Astrocyte of the spinal cord (primary cell): ENCODE measurements at regions not wholly inside any gene's neighbourhood (a gene's known extent, or its start where the extent isn't known, plus 50 kb on each side); places are given as distances from the start of the nearest gene placed in this dataset.

Source experiments
- DNase-seq: peaks from one replicate; pipeline ENCODE4 v3.0.0; 2011; ENCODE audit warnings: low read depth, low spot score
- H3K4me3 ChIP-seq: 2 replicates; pipeline ENCODE4 v1.5.1; 2011; ENCODE audit warnings: low read depth, mild to moderate bottlenecking, low read length, moderate library complexity
- in situ Hi-C: cut with HindIII; loops from 2 replicates; pipeline ENCODE4 v1.10.0; 2017; ENCODE audit warnings: low sequenced_read_pairs
- TF ChIP-seq, protein P1 (sequence below): IDR thresholded peaks from 2 replicates; pipeline ENCODE4 v1.5.1; 2012; ENCODE audit warnings: low read depth, mild to moderate bottlenecking, low read length, inconsistent platforms

- no peak for DNase-seq
- H3K4me3 ChIP-seq = no peak overlapping the region
- in situ Hi-C loops = no loop called here
- TF ChIP-seq, protein P1, sequence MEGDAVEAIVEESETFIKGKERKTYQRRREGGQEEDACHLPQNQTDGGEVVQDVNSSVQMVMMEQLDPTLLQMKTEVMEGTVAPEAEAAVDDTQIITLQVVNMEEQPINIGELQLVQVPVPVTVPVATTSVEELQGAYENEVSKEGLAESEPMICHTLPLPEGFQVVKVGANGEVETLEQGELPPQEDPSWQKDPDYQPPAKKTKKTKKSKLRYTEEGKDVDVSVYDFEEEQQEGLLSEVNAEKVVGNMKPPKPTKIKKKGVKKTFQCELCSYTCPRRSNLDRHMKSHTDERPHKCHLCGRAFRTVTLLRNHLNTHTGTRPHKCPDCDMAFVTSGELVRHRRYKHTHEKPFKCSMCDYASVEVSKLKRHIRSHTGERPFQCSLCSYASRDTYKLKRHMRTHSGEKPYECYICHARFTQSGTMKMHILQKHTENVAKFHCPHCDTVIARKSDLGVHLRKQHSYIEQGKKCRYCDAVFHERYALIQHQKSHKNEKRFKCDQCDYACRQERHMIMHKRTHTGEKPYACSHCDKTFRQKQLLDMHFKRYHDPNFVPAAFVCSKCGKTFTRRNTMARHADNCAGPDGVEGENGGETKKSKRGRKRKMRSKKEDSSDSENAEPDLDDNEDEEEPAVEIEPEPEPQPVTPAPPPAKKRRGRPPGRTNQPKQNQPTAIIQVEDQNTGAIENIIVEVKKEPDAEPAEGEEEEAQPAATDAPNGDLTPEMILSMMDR = no peak
Observed at GRCh38 chr16:9411426-9411825, 320.0 kb downstream of the HAPSTR1 start.

DNA sequence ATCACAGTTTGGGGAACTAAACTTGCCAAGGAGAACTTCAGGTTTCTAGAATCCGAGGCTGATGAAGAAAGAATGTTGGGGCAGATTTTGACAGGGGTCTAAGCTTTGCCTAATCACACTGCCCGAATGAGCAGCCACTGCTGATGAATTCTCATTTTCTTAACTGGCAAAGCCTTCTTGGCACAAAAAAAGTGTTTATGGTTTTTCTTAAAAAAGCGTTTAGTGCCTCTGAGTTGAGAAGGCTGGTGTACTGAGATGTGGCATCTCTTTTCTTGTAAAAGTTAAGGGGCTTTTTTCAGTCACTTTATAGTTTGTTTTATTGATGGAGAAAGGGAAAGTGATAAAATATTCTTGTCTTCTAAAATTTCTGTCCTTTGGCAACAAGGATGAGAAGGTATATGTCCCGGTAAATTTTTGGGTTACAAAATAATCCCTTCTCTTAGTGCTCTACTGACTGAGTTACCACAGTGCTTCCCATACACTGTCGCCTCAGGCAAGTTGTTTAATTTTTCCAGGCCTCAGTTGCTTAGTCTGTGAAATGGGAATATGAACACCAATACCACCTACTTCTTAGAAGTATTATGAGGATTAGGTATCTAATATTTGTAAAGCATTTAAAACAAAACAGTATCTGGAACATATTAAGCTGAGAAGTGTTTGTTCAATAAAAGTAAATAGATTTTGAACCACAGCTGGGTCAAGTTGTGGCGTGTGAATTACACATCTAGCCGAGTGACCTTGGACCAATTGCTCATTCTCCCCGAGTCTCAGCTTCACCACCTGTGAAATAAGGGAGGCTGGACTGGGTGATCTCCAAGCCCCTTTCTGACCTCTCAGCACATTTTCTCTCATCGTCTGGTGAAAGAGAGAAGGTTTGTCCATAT, 320.8 kb downstream of the HAPSTR1 start:
- in situ Hi-C loops = no loop called here
- no peak overlapping the region for H3K4me3 ChIP-seq
- TF ChIP-seq, protein P1 = no peak
- no peak for DNase-seq

DNA sequence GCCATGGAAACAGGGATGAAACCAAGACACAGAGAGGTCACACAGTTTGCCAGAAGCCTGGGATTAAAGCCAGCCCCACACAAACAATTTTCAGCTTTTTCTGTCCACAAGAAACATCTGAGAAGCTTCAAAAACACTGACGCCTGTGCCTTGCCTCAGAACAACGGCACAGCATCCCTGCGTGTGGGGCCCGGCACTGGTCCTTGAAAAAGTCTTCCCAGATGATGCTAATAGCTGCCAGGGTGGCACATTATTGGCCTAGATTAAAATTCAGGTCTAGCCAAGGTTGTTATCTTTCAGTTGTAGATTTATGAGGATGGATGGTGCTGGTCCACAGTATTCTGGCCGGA, 321.4 kb downstream of the HAPSTR1 start:
- H3K4me3 ChIP-seq = no peak overlapping the region
- no peak for DNase-seq
- TF ChIP-seq, protein P1 = no peak
- in situ Hi-C loops = no loop called here

- TF ChIP-seq, protein P1 = no peak
- in situ Hi-C loops = no loop called here
- DNase-seq = no peak
- no peak overlapping the region for H3K4me3 ChIP-seq
Observed at GRCh38 chr16:9415545-9415944, 324.1 kb downstream of the HAPSTR1 start.

- TF ChIP-seq, protein P1 = no peak
- no peak for DNase-seq
- in situ Hi-C loops = no loop called here
- H3K4me3 ChIP-seq = no peak overlapping the region
Observed at GRCh38 chr16:9417898-9418297, 326.5 kb downstream of the HAPSTR1 start.

DNA sequence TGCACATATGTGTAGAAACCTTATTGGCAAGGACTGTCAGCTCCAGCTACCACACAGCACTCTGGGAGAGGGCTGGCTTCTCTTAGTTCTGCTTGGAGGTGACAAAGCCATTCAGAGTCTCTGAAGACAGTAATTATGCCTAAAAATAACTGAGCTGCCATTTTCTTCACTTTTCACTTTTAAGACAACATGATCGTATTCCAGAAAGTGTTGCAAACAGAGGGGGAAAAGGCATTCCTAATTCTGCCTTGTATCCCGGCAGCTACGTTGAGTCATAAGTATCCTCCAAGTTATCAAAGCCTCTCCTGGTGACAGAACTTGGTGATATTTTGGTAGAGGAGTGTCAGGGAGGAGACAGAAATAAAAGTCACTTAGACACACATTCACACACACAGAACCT, 327.7 kb downstream of the HAPSTR1 start:
- TF ChIP-seq, protein P1 = no peak
- H3K4me3 ChIP-seq = no peak overlapping the region
- in situ Hi-C loops = no loop called here
- DNase-seq = no peak
